ENCODE measurements at regions not wholly inside any gene's neighbourhood (a gene's known extent, or its start where the extent isn't known, plus 50 kb on each side); places are given as distances from the start of the nearest gene placed in this dataset.

DNA sequence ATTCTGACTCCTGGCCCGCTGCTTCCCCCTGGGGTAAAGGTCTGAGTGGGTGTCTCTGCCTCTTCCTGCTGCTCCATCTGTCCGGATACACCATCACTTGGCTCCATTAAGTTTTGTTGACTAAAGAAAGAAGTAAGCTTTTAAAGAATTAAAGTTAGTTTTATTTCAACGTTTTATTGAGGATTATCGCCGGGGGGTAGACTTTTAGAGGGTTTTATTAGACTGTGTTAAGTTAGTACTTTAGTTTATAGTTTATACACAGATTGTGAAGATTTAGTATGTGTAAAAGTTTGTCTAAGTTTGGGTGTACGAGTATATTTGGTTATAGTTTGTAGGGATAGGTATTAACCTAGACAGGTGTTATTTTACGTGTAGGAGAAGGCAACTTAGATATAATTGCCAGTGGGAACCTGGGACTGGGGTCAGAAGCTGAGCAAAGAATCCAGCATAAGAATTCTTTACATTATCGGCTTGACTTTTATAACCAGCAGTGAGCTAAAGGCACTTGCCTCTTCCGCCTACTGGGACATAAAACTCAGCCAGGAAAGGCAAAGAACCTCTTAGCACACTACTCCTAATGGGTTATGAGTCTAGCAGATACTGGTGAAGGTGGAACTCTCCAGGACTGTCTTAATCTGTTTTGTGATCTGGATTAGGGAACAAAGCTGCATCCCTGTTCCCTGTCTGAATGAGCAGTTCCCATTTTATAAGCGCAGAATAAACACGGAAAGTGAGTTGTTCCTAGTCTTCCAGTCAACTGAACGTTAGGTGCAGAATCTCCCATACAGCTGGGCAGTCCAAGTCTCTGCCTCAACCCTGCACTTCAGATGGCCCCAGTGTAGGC lies 131.3 kb downstream of the FAM43A start:
- ChIA-PET CTCF (no interaction called here), POLR2A (ENCODE audit: unreplicated experiment) (interaction anchor here (0.5 kb wide), 1 partner anchor 98 kb away, joined by 5 read pairs; no protein-coding TSS in a partner anchor)
- peaks cover 61% of the 10 kb centered on the region for H3K27me3 ChIP-seq (ENCODE audit: control insufficient read depth, insufficient read depth, low read length)

More for the DNA sequence above, 131.3 kb downstream of the FAM43A start:
- Histone ChIP-seq H3K14ac (replicated peaks; ENCODE audit: low read depth, low read length) (no peak overlapping the region), H2AK9ac (replicated peaks; ENCODE audit: low read depth, low read length, poor library complexity) (no peak overlapping the region), H2BK120ac (ENCODE audit: low read depth, low read length) (no peak overlapping the region), H2AFZ (replicated peaks; ENCODE audit: low read length, poor library complexity) (no peak overlapping the region), H3K18ac (ENCODE audit: low read depth, low read length) (no peak overlapping the region), H3K4me1 (ENCODE audit: control insufficient read depth, insufficient read depth, low read length) (no peaks in the 10 kb centered on the region), H2BK5ac (ENCODE audit: low read depth, low read length, poor library complexity, severe bottlenecking) (no peak overlapping the region), H2BK15ac (ENCODE audit: low read depth, low read length) (no peak overlapping the region), H3K4ac (ENCODE audit: low read depth, low read length) (no peak overlapping the region), H3K9me1 (ENCODE audit: insufficient read depth, low read length) (no peaks in the 10 kb centered on the region), H3K9ac (ENCODE audit: low read depth, low read length) (no peak overlapping the region), H2AK5ac (ENCODE audit: low read depth, low read length) (no peak overlapping the region), H4K20me1 (ENCODE audit: insufficient read depth, low read length) (no peaks in the 10 kb centered on the region), H3K4me3 (ENCODE audit: insufficient read depth, low read depth, low read length) (no peak overlapping the region), H3K27ac (ENCODE audit: insufficient read depth, low read length) (no peak overlapping the region), H3K56ac (ENCODE audit: extremely low read depth, insufficient read depth, low read length) (no peak overlapping the region), H3K79me1 (ENCODE audit: low read depth in 1 of 2, low read length in 2 of 2) (no peaks in the 10 kb centered on the region), H4K91ac (ENCODE audit: insufficient read depth, low read depth, low read length) (no peak overlapping the region), H3K4me2 (ENCODE audit: low read depth, low read length) (no peak overlapping the region), H3K23ac (ENCODE audit: low read depth, low read length) (no peak overlapping the region), H2BK20ac (ENCODE audit: low read depth, low read length) (no peak overlapping the region), H4K8ac (ENCODE audit: low read depth in 2 of 2, low read length in 2 of 2) (no peak overlapping the region), H3K36me3 (ENCODE audit: control insufficient read depth, insufficient read depth, low read length) (no peaks in the 10 kb centered on the region), H3K9me3 (ENCODE audit: control insufficient read depth, insufficient read depth, low read length) (no peaks in the 10 kb centered on the region), H4K5ac (ENCODE audit: low read depth, low read length) (no peak overlapping the region)
- DNase-seq: no peak
- intact Hi-C loops (cut with micrococcal nuclease): no loop called here
- ATAC-seq (ENCODE audit: low read depth): no peak
- TF ChIP-seq MAFK (IDR thresholded peaks at IDR 0.05; ENCODE audit: low read depth, low read length) (no peak), MAZ (IDR thresholded peaks at IDR 0.05; ENCODE audit: borderline replicate concordance, low read depth, low read length) (no peak), RCOR1 (IDR thresholded peaks at IDR 0.05; ENCODE audit: insufficient replicate concordance, low read length) (no peak), RFX5 (IDR thresholded peaks at IDR 0.05; ENCODE audit: low read depth, low read length) (no peak), CEBPB (IDR thresholded peaks at IDR 0.05; ENCODE audit: low read depth, low read length) (no peak), MXI1 (IDR thresholded peaks at IDR 0.05; ENCODE audit: borderline replicate concordance, low read depth, low read length) (no peak), BHLHE40 (IDR thresholded peaks at IDR 0.05; ENCODE audit: low read depth, low read length) (no peak), FOS (IDR thresholded peaks at IDR 0.05; ENCODE audit: low read depth, low read length) (no peak), SMC3 (IDR thresholded peaks at IDR 0.05; ENCODE audit: low read depth, low read length) (no peak)
- TF ChIP-seq, protein P1, sequence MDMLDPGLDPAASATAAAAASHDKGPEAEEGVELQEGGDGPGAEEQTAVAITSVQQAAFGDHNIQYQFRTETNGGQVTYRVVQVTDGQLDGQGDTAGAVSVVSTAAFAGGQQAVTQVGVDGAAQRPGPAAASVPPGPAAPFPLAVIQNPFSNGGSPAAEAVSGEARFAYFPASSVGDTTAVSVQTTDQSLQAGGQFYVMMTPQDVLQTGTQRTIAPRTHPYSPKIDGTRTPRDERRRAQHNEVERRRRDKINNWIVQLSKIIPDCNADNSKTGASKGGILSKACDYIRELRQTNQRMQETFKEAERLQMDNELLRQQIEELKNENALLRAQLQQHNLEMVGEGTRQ (IDR thresholded peaks at IDR 0.05; ENCODE audit: low read depth, low read length): no peak
- TF ChIP-seq, protein P2, sequence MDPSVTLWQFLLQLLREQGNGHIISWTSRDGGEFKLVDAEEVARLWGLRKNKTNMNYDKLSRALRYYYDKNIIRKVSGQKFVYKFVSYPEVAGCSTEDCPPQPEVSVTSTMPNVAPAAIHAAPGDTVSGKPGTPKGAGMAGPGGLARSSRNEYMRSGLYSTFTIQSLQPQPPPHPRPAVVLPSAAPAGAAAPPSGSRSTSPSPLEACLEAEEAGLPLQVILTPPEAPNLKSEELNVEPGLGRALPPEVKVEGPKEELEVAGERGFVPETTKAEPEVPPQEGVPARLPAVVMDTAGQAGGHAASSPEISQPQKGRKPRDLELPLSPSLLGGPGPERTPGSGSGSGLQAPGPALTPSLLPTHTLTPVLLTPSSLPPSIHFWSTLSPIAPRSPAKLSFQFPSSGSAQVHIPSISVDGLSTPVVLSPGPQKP (IDR thresholded peaks at IDR 0.05; ENCODE audit: borderline replicate concordance, low read depth, low read length): no peak
- TF ChIP-seq, protein P3, sequence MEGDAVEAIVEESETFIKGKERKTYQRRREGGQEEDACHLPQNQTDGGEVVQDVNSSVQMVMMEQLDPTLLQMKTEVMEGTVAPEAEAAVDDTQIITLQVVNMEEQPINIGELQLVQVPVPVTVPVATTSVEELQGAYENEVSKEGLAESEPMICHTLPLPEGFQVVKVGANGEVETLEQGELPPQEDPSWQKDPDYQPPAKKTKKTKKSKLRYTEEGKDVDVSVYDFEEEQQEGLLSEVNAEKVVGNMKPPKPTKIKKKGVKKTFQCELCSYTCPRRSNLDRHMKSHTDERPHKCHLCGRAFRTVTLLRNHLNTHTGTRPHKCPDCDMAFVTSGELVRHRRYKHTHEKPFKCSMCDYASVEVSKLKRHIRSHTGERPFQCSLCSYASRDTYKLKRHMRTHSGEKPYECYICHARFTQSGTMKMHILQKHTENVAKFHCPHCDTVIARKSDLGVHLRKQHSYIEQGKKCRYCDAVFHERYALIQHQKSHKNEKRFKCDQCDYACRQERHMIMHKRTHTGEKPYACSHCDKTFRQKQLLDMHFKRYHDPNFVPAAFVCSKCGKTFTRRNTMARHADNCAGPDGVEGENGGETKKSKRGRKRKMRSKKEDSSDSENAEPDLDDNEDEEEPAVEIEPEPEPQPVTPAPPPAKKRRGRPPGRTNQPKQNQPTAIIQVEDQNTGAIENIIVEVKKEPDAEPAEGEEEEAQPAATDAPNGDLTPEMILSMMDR (conservative IDR thresholded peaks at IDR 0.05; ENCODE audit: low read depth, low read length): no peak
- BruUV-seq (replicated peaks): no TSS peak
- WGBS, 2 experiments (ENCODE audit: extremely low coverage in 2 of 2, insufficient read length in 1 of 2): 67 to 100% methylated on average over 1 of the region's 12 CpGs
- in situ Hi-C loops (cut with MboI; ENCODE audit: low sequenced_read_pairs): no loop called here
- dilution Hi-C loops (cut with HindIII; ENCODE audit: low sequenced_read_pairs, unreplicated experiment): no loop called here

Data from IMR-90 (cell line).